Retinal pigment epithelial cell (primary cell): ENCODE measurements at regions not wholly inside any gene's neighbourhood (a gene's known extent, or its start where the extent isn't known, plus 50 kb on each side); places are given as distances from the start of the nearest gene placed in this dataset.

Experiments
- DNase-seq: peaks from one replicate; pipeline ENCODE4 v3.0.0-alpha.2; 2010; ENCODE audit warnings: low read depth
- H3K4me3 ChIP-seq: 2 replicates; pipeline ENCODE4 v1.5.1; 2011; ENCODE audit warnings: mild to moderate bottlenecking, low read length, control low read depth, moderate library complexity
- CTCF ChIP-seq: conservative IDR thresholded peaks from 2 replicates; pipeline ENCODE4 v1.5.1; 2011; ENCODE audit warnings: low read depth, low read length, control low read depth, inconsistent platforms

GRCh38 chr5:67315082-67315989 is 118.7 kb upstream of the CD180 start:
- H3K4me3 ChIP-seq: no peak overlapping the region
- peak; percentile 64 for DNase-seq
- TF ChIP-seq CTCF: no peak

- no peak for TF ChIP-seq CTCF
- no peak overlapping the region for H3K4me3 ChIP-seq
- DNase-seq: no peak
Observed at GRCh38 chr5:67311701-67312100, 115.1 kb upstream of the CD180 start.

GRCh38 chr5:67311208-67311607 is 114.6 kb upstream of the CD180 start:
- DNase-seq: no peak
- no peak overlapping the region for H3K4me3 ChIP-seq
- TF ChIP-seq CTCF: no peak

GRCh38 chr5:67310740-67311139 is 114.1 kb upstream of the CD180 start:
- no peak overlapping the region for H3K4me3 ChIP-seq
- no peak for TF ChIP-seq CTCF
- DNase-seq: no peak

- no peak for TF ChIP-seq CTCF
- DNase-seq: no peak
- no peak overlapping the region for H3K4me3 ChIP-seq
Observed at GRCh38 chr5:67310169-67310568, 113.6 kb upstream of the CD180 start.

GRCh38 chr5:67308988-67309688 is 112.5 kb upstream of the CD180 start:
- TF ChIP-seq CTCF: no peak
- H3K4me3 ChIP-seq: no peak overlapping the region
- no peak for DNase-seq
